IMR-90 (cell line): ENCODE measurements at regions not wholly inside any gene's neighbourhood (a gene's known extent, or its start where the extent isn't known, plus 50 kb on each side); places are given as distances from the start of the nearest gene placed in this dataset.

ENCODE experiments used
- ATAC-seq: fragments of 200-7000 bp; cut with Tn5 transposase; 2 replicates; pipeline ENCODE4 v1.9.1; 2020; ENCODE audit warnings: low read depth, mild to moderate bottlenecking, moderate library complexity
- BruUV-seq: library from RNA; stranded (reverse); fragments of 400-500 nt; replicated peaks from 2 replicates; lab custom pipeline; 2021; lab: Mats Ljungman, UMichigan
- CTCF ChIA-PET: fragments of 300-600 bp; formaldehyde crosslinking; extraction: SDS; loops from one replicate; lab custom pipeline; 2021; ENCODE audit warnings: antibody characterized with exemption; lab: Yijun Ruan, JAX
- POLR2A ChIA-PET: fragments of 300-600 bp; sonication (Branson Sonifier 250); formaldehyde crosslinking; loops from one replicate; lab custom pipeline; 2022; ENCODE audit warnings: antibody characterized with exemption; ENCODE audit not compliant: unreplicated experiment; lab: Charles Lee
- DNase-seq: peaks from one replicate; pipeline ENCODE4 v3.0.0; 2013
- H2AFZ ChIP-seq: replicated peaks from 2 replicates; pipeline ENCODE3; 2013; ENCODE audit warnings: low read length, mild to moderate bottlenecking; ENCODE audit not compliant: poor library complexity
- H2AK5ac ChIP-seq: 2 replicates; pipeline ENCODE4 v1.6.1; 2013; ENCODE audit warnings: low read depth, low read length, inconsistent platforms
- H2AK9ac ChIP-seq: replicated peaks from 2 replicates; pipeline ENCODE3; 2013; ENCODE audit warnings: mild to moderate bottlenecking, low read depth, low read length, moderate library complexity; ENCODE audit not compliant: poor library complexity
- H2BK120ac ChIP-seq: 2 replicates; pipeline ENCODE4 v1.6.1; 2013; ENCODE audit warnings: low read depth, low read length, inconsistent platforms
- H2BK15ac ChIP-seq: 3 replicates; pipeline ENCODE4 v1.6.1; 2013; ENCODE audit warnings: low read depth, low read length, inconsistent platforms
- H2BK20ac ChIP-seq: 2 replicates; pipeline ENCODE4 v1.6.1; 2013; ENCODE audit warnings: low read depth, mild to moderate bottlenecking, inconsistent platforms, low read length, moderate library complexity
- H2BK5ac ChIP-seq: 2 replicates; pipeline ENCODE4 v1.6.1; 2013; ENCODE audit warnings: mild to moderate bottlenecking, low read depth, low read length, inconsistent platforms; ENCODE audit not compliant: poor library complexity, severe bottlenecking
- H3K14ac ChIP-seq: replicated peaks from 2 replicates; pipeline ENCODE4 v1.6.1; 2013; ENCODE audit warnings: low read depth, low read length, inconsistent platforms
- H3K18ac ChIP-seq: 2 replicates; pipeline ENCODE4 v1.6.1; 2013; ENCODE audit warnings: low read depth, low read length, control low read depth
- H3K23ac ChIP-seq: 2 replicates; pipeline ENCODE4 v1.6.1; 2013; ENCODE audit warnings: low read depth, low read length, inconsistent platforms
- H3K27ac ChIP-seq: 2 replicates; pipeline ENCODE4 v1.5.1; 2013; ENCODE audit warnings: mild to moderate bottlenecking, control low read depth, low read length; ENCODE audit not compliant: insufficient read depth
- H3K27me3 ChIP-seq: 2 replicates; pipeline ENCODE4 v1.6.1; 2013; ENCODE audit warnings: low read length; ENCODE audit not compliant: control insufficient read depth, insufficient read depth
- H3K36me3 ChIP-seq: 2 replicates; pipeline ENCODE4 v1.6.1; 2013; ENCODE audit warnings: low read length, mixed read lengths; ENCODE audit not compliant: control insufficient read depth, insufficient read depth
- H3K4ac ChIP-seq: 2 replicates; pipeline ENCODE4 v1.6.1; 2013; ENCODE audit warnings: low read depth, low read length, inconsistent platforms
- H3K4me1 ChIP-seq: 2 replicates; pipeline ENCODE4 v1.6.1; 2013; ENCODE audit warnings: low read length, mixed read lengths; ENCODE audit not compliant: control insufficient read depth, insufficient read depth
- H3K4me2 ChIP-seq: 2 replicates; pipeline ENCODE4 v1.6.1; 2013; ENCODE audit warnings: low read depth, mild to moderate bottlenecking, control low read depth, low read length, moderate library complexity
- H3K4me3 ChIP-seq: 2 replicates; pipeline ENCODE4 v1.5.1; 2013; ENCODE audit warnings: low read depth, mild to moderate bottlenecking, control low read depth, low read length, moderate library complexity; ENCODE audit not compliant: insufficient read depth
- H3K56ac ChIP-seq: 2 replicates; pipeline ENCODE4 v1.6.1; 2013; ENCODE audit warnings: low read length, inconsistent platforms; ENCODE audit not compliant: insufficient read depth; ENCODE audit errors: extremely low read depth
- H3K79me1 ChIP-seq, 2 experiments: 2 replicates each; pipeline ENCODE4 v1.6.1; 2013; ENCODE audit warnings: low read length in 2 of 2, inconsistent platforms in 1 of 2, low read depth in 1 of 2
- H3K9ac ChIP-seq: 2 replicates; pipeline ENCODE4 v1.6.1; 2013; ENCODE audit warnings: low read depth, low read length, control low read depth
- H3K9me1 ChIP-seq: 2 replicates; pipeline ENCODE4 v1.6.1; 2013; ENCODE audit warnings: low read length, inconsistent platforms; ENCODE audit not compliant: insufficient read depth
- H3K9me3 ChIP-seq: 2 replicates; pipeline ENCODE4 v1.6.1; 2013; ENCODE audit warnings: low read length; ENCODE audit not compliant: control insufficient read depth, insufficient read depth
- H4K20me1 ChIP-seq: 2 replicates; pipeline ENCODE4 v1.6.1; 2013; ENCODE audit warnings: low read length, inconsistent platforms; ENCODE audit not compliant: insufficient read depth
- H4K5ac ChIP-seq: 2 replicates; pipeline ENCODE4 v1.6.1; 2013; ENCODE audit warnings: mild to moderate bottlenecking, low read depth, low read length, control low read depth
- H4K8ac ChIP-seq, 2 experiments: 2 replicates each; pipeline ENCODE4 v1.6.1; 2013; ENCODE audit warnings: low read depth in 2 of 2, low read length in 2 of 2, control low read depth in 1 of 2, inconsistent platforms in 1 of 2
- H4K91ac ChIP-seq: 2 replicates; pipeline ENCODE4 v1.6.1; 2013; ENCODE audit warnings: low read depth, low read length, inconsistent platforms; ENCODE audit not compliant: insufficient read depth
- MAFK ChIP-seq: IDR thresholded peaks from 2 replicates; pipeline ENCODE4 v1.6.1; 2012; ENCODE audit warnings: low read depth, low read length, improper control_type of control experiment
- POLR2A ChIP-seq: IDR thresholded peaks from 2 replicates; pipeline ENCODE4 v1.6.1; 2012; ENCODE audit warnings: mild to moderate bottlenecking, low read depth, low read length
- WGBS, 2 experiments: methylation state at CpG; one replicate each; pipeline versions ENCODE4 v1.1.5 to v1.1.7; 2013; ENCODE audit warnings: missing lambda C conversion rate in 2 of 2; ENCODE audit not compliant: insufficient read length in 1 of 2; ENCODE audit errors: extremely low coverage in 2 of 2; 5-methylcytosine and 5-hydroxymethylcytosine counted together
- dilution Hi-C: fragments of 300-500 bp; cut with HindIII; formaldehyde crosslinking; loops from one replicate; pipeline ENCODE4 v1.14.3; 2018; ENCODE audit warnings: low sequenced_read_pairs; ENCODE audit not compliant: unreplicated experiment
- in situ Hi-C: fragments of 300-500 bp; cut with MboI; formaldehyde crosslinking; loops from 3 replicates; pipeline ENCODE4 v1.14.3; 2019; ENCODE audit warnings: low sequenced_read_pairs, inconsistent platforms, mixed read lengths
- intact Hi-C: fragments of 100-400 bp; cut with micrococcal nuclease; formaldehyde crosslinking; loops from 2 replicates; pipeline ENCODE4 v1.10.0; 2022
- TF ChIP-seq, protein P1 (sequence below): conservative IDR thresholded peaks from 2 replicates; pipeline ENCODE4 v1.5.1; 2012; ENCODE audit warnings: mild to moderate bottlenecking, low read depth, low read length, improper control_type of control experiment
- TF ChIP-seq, protein P2 (sequence below): fragments of 150-350 bp; IDR thresholded peaks from 2 replicates; pipeline ENCODE4 v1.6.1; 2017; ENCODE audit warnings: mild to moderate bottlenecking, antibody characterized with exemption, low read length, low read depth

DNA sequence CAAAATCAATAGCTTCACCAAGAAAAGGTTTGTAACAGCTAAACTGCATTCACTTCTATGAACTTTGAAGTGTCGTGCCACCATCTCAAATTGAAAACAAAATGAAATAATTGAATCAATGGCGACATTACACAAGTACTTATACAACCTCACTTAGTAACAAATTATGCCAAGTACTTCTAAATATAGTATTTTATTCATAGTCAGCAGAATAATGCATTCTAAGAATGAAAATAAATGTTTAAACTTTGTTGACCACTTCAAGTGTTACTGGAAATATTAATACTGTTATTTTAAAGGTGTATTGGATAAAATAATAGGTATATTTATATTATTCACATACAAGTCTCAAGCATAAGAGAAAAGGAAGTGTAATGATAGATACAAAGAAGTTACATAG, 280.1 kb upstream of the HTR1E start:
- Histone ChIP-seq H3K9me1 (no peaks in the 10 kb centered on the region), H2AFZ (no peak overlapping the region), H2BK120ac (no peak overlapping the region), H3K27ac (no peak overlapping the region), H3K4me2 (no peak overlapping the region), H3K9me3 (no peaks in the 10 kb centered on the region), H3K14ac (no peak overlapping the region), H2BK15ac (no peak overlapping the region), H3K79me1 (no peaks in the 10 kb centered on the region), H4K20me1 (no peaks in the 10 kb centered on the region), H2BK20ac (no peak overlapping the region), H3K18ac (no peak overlapping the region), H3K9ac (no peak overlapping the region), H3K23ac (no peak overlapping the region), H2AK9ac (no peak overlapping the region), H3K27me3 (no peaks in the 10 kb centered on the region), H4K91ac (no peak overlapping the region), H2AK5ac (no peak overlapping the region), H3K36me3 (no peaks in the 10 kb centered on the region), H3K4me3 (no peak overlapping the region), H4K8ac (no peak overlapping the region), H4K5ac (no peak overlapping the region), H3K56ac (no peak overlapping the region), H2BK5ac (no peak overlapping the region), H3K4me1 (no peaks in the 10 kb centered on the region), H3K4ac (no peak overlapping the region)
- WGBS, 2 experiments: no CpG with 5 or more reads among the region's 2 CpGs
- TF ChIP-seq, protein P1, sequence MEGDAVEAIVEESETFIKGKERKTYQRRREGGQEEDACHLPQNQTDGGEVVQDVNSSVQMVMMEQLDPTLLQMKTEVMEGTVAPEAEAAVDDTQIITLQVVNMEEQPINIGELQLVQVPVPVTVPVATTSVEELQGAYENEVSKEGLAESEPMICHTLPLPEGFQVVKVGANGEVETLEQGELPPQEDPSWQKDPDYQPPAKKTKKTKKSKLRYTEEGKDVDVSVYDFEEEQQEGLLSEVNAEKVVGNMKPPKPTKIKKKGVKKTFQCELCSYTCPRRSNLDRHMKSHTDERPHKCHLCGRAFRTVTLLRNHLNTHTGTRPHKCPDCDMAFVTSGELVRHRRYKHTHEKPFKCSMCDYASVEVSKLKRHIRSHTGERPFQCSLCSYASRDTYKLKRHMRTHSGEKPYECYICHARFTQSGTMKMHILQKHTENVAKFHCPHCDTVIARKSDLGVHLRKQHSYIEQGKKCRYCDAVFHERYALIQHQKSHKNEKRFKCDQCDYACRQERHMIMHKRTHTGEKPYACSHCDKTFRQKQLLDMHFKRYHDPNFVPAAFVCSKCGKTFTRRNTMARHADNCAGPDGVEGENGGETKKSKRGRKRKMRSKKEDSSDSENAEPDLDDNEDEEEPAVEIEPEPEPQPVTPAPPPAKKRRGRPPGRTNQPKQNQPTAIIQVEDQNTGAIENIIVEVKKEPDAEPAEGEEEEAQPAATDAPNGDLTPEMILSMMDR: no peak
- no peak for TF ChIP-seq POLR2A
- TF ChIP-seq MAFK: peak; percentile 68
- TF ChIP-seq, protein P2, sequence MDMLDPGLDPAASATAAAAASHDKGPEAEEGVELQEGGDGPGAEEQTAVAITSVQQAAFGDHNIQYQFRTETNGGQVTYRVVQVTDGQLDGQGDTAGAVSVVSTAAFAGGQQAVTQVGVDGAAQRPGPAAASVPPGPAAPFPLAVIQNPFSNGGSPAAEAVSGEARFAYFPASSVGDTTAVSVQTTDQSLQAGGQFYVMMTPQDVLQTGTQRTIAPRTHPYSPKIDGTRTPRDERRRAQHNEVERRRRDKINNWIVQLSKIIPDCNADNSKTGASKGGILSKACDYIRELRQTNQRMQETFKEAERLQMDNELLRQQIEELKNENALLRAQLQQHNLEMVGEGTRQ: no peak
- ChIA-PET POLR2A (no interaction called here), CTCF (no interaction called here)
- no TSS peak for BruUV-seq
- DNase-seq: no peak
- intact Hi-C loops (no loop called here), in situ Hi-C loops (no loop called here), dilution Hi-C loops (no loop called here)
- no peak for ATAC-seq
